Activated CD8-positive, alpha-beta memory T cell treated with anti-CD3 and anti-CD28 coated beads for 36 hours (primary cell): ENCODE measurements at regions not wholly inside any gene's neighbourhood (a gene's known extent, or its start where the extent isn't known, plus 50 kb on each side); places are given as distances from the start of the nearest gene placed in this dataset.

Experiments
- CTCF ChIA-PET: fragments of 350-600 bp; sonication (Branson Sonifier 250); formaldehyde crosslinking; loops from one replicate; lab custom pipeline; 2021; ENCODE audit warnings: antibody characterized with exemption; lab: Charles Lee
- POLR2A ChIA-PET: fragments of 350-600 bp; sonication (Branson Sonifier 250); formaldehyde crosslinking; loops from one replicate; lab custom pipeline; 2021; ENCODE audit warnings: antibody characterized with exemption; lab: Charles Lee

- CTCF ChIA-PET = no interaction called here
- POLR2A ChIA-PET = no interaction called here
Observed at GRCh38 chr6:113137426-113137825, 719.7 kb upstream of the MARCKS start.

- ChIA-PET CTCF (no interaction called here), POLR2A (no interaction called here)
Observed at GRCh38 chr6:113140721-113141120, 716.4 kb upstream of the MARCKS start.

GRCh38 chr6:113141901-113142300 is 715.2 kb upstream of the MARCKS start:
- CTCF ChIA-PET = no interaction called here
- POLR2A ChIA-PET = no interaction called here

- CTCF ChIA-PET = no interaction called here
Observed at GRCh38 chr6:113142671-113143174, 714.4 kb upstream of the MARCKS start.

GRCh38 chr6:113143206-113143605 is 713.9 kb upstream of the MARCKS start:
- POLR2A ChIA-PET = no interaction called here
- CTCF ChIA-PET = no interaction called here

More at GRCh38 chr6:113142671-113143174, 714.4 kb upstream of the MARCKS start:
- POLR2A ChIA-PET = no interaction called here

GRCh38 chr6:113144117-113144516 is 713.0 kb upstream of the MARCKS start:
- POLR2A ChIA-PET = no interaction called here

GRCh38 chr6:113146878-113147277 is 710.3 kb upstream of the MARCKS start:
- POLR2A ChIA-PET = no interaction called here
- CTCF ChIA-PET = no interaction called here

More at GRCh38 chr6:113144117-113144516, 713.0 kb upstream of the MARCKS start:
- CTCF ChIA-PET = no interaction called here

GRCh38 chr6:113147544-113147943 is 709.6 kb upstream of the MARCKS start:
- POLR2A ChIA-PET = no interaction called here
- CTCF ChIA-PET = no interaction called here

- POLR2A ChIA-PET = no interaction called here
- CTCF ChIA-PET = no interaction called here
Observed at GRCh38 chr6:113148566-113148965, 708.6 kb upstream of the MARCKS start.

- ChIA-PET POLR2A (no interaction called here), CTCF (no interaction called here)
Observed at GRCh38 chr6:113149511-113149910, 707.6 kb upstream of the MARCKS start.

- ChIA-PET CTCF (no interaction called here), POLR2A (no interaction called here)
Observed at GRCh38 chr6:113160306-113161017, 696.7 kb upstream of the MARCKS start.

- ChIA-PET POLR2A (no interaction called here), CTCF (no interaction called here)
Observed at GRCh38 chr6:113161018-113161315, 696.2 kb upstream of the MARCKS start.

- ChIA-PET CTCF (no interaction called here), POLR2A (no interaction called here)
Observed at GRCh38 chr6:113162739-113163138, 694.4 kb upstream of the MARCKS start.

GRCh38 chr6:113168057-113168456 is 689.1 kb upstream of the MARCKS start:
- POLR2A ChIA-PET = no interaction called here
- CTCF ChIA-PET = no interaction called here

GRCh38 chr6:113169484-113169883 is 687.7 kb upstream of the MARCKS start:
- POLR2A ChIA-PET = no interaction called here
- CTCF ChIA-PET = no interaction called here

GRCh38 chr6:113170454-113170853 is 686.7 kb upstream of the MARCKS start:
- ChIA-PET CTCF (no interaction called here), POLR2A (no interaction called here)

GRCh38 chr6:113171882-113172281 is 685.3 kb upstream of the MARCKS start:
- ChIA-PET CTCF (no interaction called here), POLR2A (no interaction called here)

- CTCF ChIA-PET = no interaction called here
Observed at GRCh38 chr6:113172531-113172966, 684.6 kb upstream of the MARCKS start.

GRCh38 chr6:113178349-113178748 is 678.8 kb upstream of the MARCKS start:
- CTCF ChIA-PET = no interaction called here
- POLR2A ChIA-PET = no interaction called here

More at GRCh38 chr6:113172531-113172966, 684.6 kb upstream of the MARCKS start:
- POLR2A ChIA-PET = no interaction called here

GRCh38 chr6:113181164-113181563 is 676.0 kb upstream of the MARCKS start:
- ChIA-PET CTCF (no interaction called here), POLR2A (no interaction called here)

- ChIA-PET POLR2A (no interaction called here), CTCF (no interaction called here)
Observed at GRCh38 chr6:113182370-113183141, 674.6 kb upstream of the MARCKS start.
